Loucy (cell line): ENCODE measurements at regions not wholly inside any gene's neighbourhood (a gene's known extent, or its start where the extent isn't known, plus 50 kb on each side); places are given as distances from the start of the nearest gene placed in this dataset.

ENCODE experiments used
- CTCF ChIP-seq: fragments of 200-600 bp; sonication (generic); conservative IDR thresholded peaks from 2 replicates; pipeline ENCODE4 v1.5.1; 2014; ENCODE audit warnings: mild to moderate bottlenecking, antibody characterized with exemption, low read length
- EZH2phosphoT487 ChIP-seq: fragments of 200-600 bp; IDR thresholded peaks from 2 replicates; pipeline ENCODE4 v1.6.1; 2018; ENCODE audit warnings: antibody characterized with exemption, mild to moderate bottlenecking, moderate library complexity, borderline replicate concordance

GRCh38 chr6:119533603-119534279 lies 184.2 kb upstream of the MAN1A1 start:
- no peak for TF ChIP-seq CTCF
- no peak for TF ChIP-seq EZH2phosphoT487
